Activated naive CD4-positive, alpha-beta T cell treated with anti-CD3 and anti-CD28 coated beads, Interleukin-2, amount 50 U/mL, for 72 hours (primary cell): ENCODE measurements at regions not wholly inside any gene's neighbourhood (a gene's known extent, or its start where the extent isn't known, plus 50 kb on each side); places are given as distances from the start of the nearest gene placed in this dataset.

Source experiments
- ATAC-seq, 2 donors: fragments of 150-1000 bp; cut with Tn5 transposase; 2 replicates each; pipeline ENCODE4 v1.10.0; 2021; ENCODE audit warnings: mild to moderate bottlenecking in 2 of 2, moderate library complexity in 2 of 2
- DNase-seq, 2 donors: peaks; one replicate each; pipeline ENCODE4 v3.0.0; 2021 to 2022; ENCODE audit warnings: low spot score in 2 of 2
- H3K27ac Mint-ChIP-seq, 2 donors: one replicate each; pipeline ENCODE4 v1.8.0; 2022; ENCODE audit warnings: mild to moderate bottlenecking in 2 of 2, mixed read lengths in 2 of 2
- H3K36me3 Mint-ChIP-seq, 2 donors: one replicate each; pipeline ENCODE4 v1.8.0; 2022; ENCODE audit warnings: mixed read lengths in 2 of 2
- H3K9me3 Mint-ChIP-seq, 2 donors: one replicate each; pipeline ENCODE4 v1.8.0; 2022; ENCODE audit warnings: mixed read lengths in 2 of 2

- H3K27ac Mint-ChIP-seq, result peak overlapping the region in 1 of 2 donors; percentile 91
- DNase-seq, result no peak
- peaks cover 0 to 41% of the 10 kb centered on the region in 2 donors for H3K36me3 Mint-ChIP-seq
- peaks cover 9 to 28% of the 10 kb centered on the region in 2 donors for H3K9me3 Mint-ChIP-seq
- ATAC-seq, result no peak
Measured at GRCh38 chr21:35352793-35353192, 303.7 kb upstream of the RUNX1 start.

DNA sequence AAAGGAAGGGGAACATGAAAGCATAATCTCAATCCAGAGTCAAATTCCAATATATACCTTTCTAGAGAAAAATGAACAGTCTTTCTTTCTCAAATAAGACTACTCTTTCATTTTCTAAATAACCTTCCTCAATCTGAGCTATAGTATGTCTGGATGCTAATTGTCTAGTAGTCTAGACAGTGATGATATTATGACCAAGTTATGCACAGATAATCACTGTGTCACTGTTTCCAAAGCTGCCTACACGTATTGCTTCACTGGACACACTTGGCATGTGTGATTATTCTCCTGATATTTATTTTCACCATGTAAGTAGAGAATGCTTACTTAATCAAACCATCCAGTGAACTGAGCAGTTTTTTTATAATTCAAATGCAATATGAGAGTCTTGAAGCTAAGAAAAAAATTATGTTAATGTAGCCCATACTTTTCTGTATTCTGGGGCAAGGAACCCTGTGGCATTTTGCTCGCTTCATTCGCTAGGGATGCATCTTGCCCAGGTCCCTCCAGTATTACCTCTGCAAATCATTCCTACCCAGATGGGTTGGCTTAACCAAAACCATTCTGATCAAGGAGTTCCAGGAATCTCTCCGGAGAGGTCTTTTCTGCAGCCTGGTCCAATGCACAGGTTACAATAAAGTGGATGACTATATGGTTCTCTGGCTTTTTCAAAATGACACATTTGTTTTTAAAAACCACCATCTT, 303.1 kb upstream of the RUNX1 start:
- DNase-seq (no peak), ATAC-seq (peak in 1 of 2 donors; percentile 30)
- H3K36me3 Mint-ChIP-seq, result peaks cover 5 to 46% of the 10 kb centered on the region in 2 donors
- H3K27ac Mint-ChIP-seq, result peak overlapping the region in 1 of 2 donors; percentile 95
- H3K9me3 Mint-ChIP-seq, result peaks cover 13 to 33% of the 10 kb centered on the region in 2 donors

DNA sequence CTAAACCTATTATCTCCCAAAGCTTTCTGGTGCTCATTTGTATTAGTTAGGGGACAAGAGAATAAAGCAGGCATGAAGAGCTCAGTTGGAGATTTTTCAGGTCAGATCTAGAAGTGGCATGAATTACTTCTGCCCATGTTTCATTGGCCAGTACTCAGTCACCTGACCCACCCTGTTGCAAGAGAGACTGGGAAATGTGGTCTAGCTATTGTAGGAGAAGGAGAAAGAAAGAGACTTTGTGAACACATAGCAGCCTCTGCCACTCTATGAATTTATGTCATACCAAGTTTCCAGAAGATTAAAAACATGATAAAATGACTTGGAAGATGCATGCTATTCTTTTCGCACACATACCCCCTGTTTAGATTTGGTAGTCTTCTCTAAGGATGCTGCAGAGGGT, 302.3 kb upstream of the RUNX1 start:
- peaks cover 9 to 34% of the 10 kb centered on the region in 2 donors for H3K9me3 Mint-ChIP-seq
- DNase-seq (no peak), ATAC-seq (peak in 1 of 2 donors; percentile 16)
- H3K36me3 Mint-ChIP-seq, result peaks cover 7 to 40% of the 10 kb centered on the region in 2 donors
- H3K27ac Mint-ChIP-seq, result peak overlapping the region; percentile 66 to 95

GRCh38 chr21:35350965-35351364, 301.9 kb upstream of the RUNX1 start:
- H3K9me3 Mint-ChIP-seq, result peaks cover 9 to 34% of the 10 kb centered on the region in 2 donors
- DNase-seq (no peak), ATAC-seq (peak; percentile 94 to 96)
- peak overlapping the region; percentile 66 to 95 for H3K27ac Mint-ChIP-seq
- peaks cover 7 to 40% of the 10 kb centered on the region in 2 donors for H3K36me3 Mint-ChIP-seq

DNA sequence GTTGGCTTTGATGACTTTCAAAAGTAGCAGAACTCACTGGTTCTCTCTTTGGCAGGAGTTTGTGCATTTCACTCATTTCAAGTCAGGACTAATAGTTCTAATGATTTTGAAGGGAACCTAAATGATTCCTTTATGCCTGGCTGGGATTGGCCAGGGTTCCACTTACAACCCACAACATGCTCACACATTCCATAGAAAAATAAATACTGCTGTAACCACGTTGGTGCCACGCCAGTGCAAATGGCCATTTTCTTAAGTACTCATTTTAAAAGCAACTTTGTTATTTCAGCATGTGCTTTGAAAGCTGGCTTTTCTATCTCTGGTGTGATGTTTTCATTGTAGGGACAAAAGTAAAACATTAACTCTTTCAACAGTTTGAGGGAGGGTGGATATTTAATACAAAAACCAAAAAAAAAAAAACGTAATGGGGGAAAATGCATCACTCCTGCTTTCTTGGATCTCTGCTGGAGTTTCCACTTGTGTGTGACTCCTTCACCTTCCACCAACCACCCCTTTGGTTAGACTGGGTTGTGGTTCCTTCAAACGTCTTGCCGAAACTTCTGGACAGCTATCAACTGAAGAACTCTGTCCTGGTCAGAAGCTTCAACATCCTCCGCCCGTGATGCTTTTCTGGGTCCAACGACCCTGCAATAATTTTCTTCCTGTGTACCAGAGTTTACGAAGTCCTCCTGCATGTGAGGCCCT, 300.4 kb upstream of the RUNX1 start:
- Mint-ChIP-seq H3K27ac (no peak overlapping the region), H3K36me3 (peaks cover 7 to 32% of the 10 kb centered on the region in 2 donors), H3K9me3 (peaks cover 5 to 32% of the 10 kb centered on the region in 2 donors)
- ATAC-seq (no peak), DNase-seq (no peak)

DNA sequence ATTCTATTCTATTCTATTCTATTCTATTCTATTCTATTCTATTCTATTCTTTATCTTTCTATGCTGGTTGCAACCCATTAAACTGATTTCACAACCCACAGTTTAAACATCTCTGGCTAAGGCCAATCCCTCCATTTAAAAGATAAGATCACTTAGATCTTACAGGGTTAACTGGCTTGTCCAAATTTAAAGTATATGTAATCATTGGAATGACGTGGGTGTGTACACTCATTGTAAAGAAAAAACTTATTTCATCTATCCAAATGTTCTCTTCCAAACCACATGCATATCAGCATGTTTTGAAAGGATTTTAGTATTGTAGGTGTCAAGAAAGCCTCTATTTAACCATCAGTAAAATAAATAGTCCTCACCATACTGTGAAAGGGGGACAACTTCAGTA, 299.6 kb upstream of the RUNX1 start:
- Mint-ChIP-seq H3K36me3 (peaks cover 7 to 26% of the 10 kb centered on the region in 2 donors), H3K9me3 (peaks cover 5 to 25% of the 10 kb centered on the region in 2 donors), H3K27ac (no peak overlapping the region)
- DNase-seq, result no peak
- no peak for ATAC-seq

- Mint-ChIP-seq H3K36me3 (peaks cover 7 to 15% of the 10 kb centered on the region in 2 donors), H3K9me3 (peaks cover 5 to 15% of the 10 kb centered on the region in 2 donors), H3K27ac (no peak overlapping the region)
- ATAC-seq (no peak), DNase-seq (no peak)
Measured at GRCh38 chr21:35346697-35347096, 297.6 kb upstream of the RUNX1 start.

- Mint-ChIP-seq H3K27ac (no peak overlapping the region), H3K9me3 (peaks cover 5 to 15% of the 10 kb centered on the region in 2 donors), H3K36me3 (peaks cover 7 to 13% of the 10 kb centered on the region in 2 donors)
- no peak for DNase-seq
- no peak for ATAC-seq
Measured at GRCh38 chr21:35345954-35346353, 296.9 kb upstream of the RUNX1 start.

- Mint-ChIP-seq H3K9me3 (peaks cover 5 to 15% of the 10 kb centered on the region in 2 donors), H3K27ac (no peak overlapping the region), H3K36me3 (peaks cover 7 to 9% of the 10 kb centered on the region in 2 donors)
- no peak for DNase-seq
- no peak for ATAC-seq
Measured at GRCh38 chr21:35344582-35344981, 295.5 kb upstream of the RUNX1 start.

- H3K9me3 Mint-ChIP-seq, result peaks cover 7 to 24% of the 10 kb centered on the region in 2 donors
- peaks cover 8 to 21% of the 10 kb centered on the region in 2 donors for H3K36me3 Mint-ChIP-seq
- no peak for DNase-seq
- ATAC-seq, result peak; percentile 82 to 84
- H3K27ac Mint-ChIP-seq, result peak overlapping the region; percentile 87 to 97
Measured at GRCh38 chr21:35343046-35343819, 294.1 kb upstream of the RUNX1 start.

DNA sequence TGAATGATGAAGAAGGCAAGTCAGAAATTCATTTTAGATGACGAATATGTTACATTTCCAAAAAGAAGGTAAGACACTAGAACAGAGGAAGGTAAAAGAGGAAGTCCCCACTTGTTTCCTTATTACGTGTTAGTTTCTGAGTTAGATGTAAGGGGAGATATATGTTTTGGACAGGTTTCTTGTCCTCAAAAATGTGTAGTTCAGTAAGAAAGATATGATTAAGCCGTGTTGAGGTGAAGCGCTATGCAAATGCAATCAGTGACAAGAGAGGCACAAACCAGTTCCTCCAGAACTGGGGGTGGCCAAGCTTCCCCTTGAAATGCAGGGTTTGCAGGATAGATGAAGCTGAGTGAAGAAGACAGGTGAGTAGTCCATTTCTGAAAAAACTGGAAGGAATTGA, 293.3 kb upstream of the RUNX1 start:
- H3K9me3 Mint-ChIP-seq, result peaks cover 9 to 29% of the 10 kb centered on the region in 2 donors
- DNase-seq (no peak), ATAC-seq (peak; percentile 81)
- peaks cover 10 to 21% of the 10 kb centered on the region in 2 donors for H3K36me3 Mint-ChIP-seq
- H3K27ac Mint-ChIP-seq, result peak overlapping the region; percentile 87 to 97

- Mint-ChIP-seq H3K9me3 (peaks cover 7 to 20% of the 10 kb centered on the region in 2 donors), H3K27ac (no peak overlapping the region), H3K36me3 (peaks cover 6 to 25% of the 10 kb centered on the region in 2 donors)
- ATAC-seq (no peak), DNase-seq (no peak)
Measured at GRCh38 chr21:35340273-35340672, 291.2 kb upstream of the RUNX1 start.

DNA sequence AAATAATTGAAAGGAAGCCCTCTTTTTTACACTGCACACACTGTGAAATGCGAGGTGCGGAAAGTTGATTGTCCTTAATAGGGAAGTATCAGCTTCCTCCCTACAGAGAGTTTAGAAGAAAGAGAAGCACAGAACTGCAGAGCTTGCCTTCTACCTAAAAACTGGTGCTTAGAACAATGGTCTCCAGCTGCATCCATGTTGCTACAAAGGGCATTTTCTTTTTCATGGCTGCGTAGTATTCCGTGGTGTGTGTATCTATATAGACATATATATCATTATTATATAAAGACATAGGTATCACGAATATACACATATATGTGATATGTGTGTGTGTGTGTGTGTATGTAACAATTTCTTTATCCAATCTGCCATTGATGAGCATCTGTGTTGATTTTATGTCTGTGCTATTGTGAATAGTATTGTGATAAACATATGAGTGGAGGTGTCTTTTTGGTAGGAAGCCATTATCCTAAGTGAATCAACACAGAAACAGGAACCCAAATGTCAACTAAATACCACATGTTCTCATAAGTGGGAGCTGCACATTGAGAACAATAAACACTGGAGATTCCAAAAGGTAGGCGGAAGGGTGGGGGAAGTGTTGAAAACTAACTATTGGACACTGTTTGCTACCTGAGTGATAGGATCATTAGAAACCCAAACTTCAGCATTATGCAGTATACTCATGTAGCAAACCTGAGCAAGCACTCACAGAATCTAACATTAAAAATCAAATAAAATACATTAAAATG, 290.0 kb upstream of the RUNX1 start:
- Mint-ChIP-seq H3K36me3 (peaks cover 6 to 25% of the 10 kb centered on the region in 2 donors), H3K9me3 (peaks cover 7 to 16% of the 10 kb centered on the region in 2 donors), H3K27ac (no peak overlapping the region)
- DNase-seq, result no peak
- no peak for ATAC-seq

DNA sequence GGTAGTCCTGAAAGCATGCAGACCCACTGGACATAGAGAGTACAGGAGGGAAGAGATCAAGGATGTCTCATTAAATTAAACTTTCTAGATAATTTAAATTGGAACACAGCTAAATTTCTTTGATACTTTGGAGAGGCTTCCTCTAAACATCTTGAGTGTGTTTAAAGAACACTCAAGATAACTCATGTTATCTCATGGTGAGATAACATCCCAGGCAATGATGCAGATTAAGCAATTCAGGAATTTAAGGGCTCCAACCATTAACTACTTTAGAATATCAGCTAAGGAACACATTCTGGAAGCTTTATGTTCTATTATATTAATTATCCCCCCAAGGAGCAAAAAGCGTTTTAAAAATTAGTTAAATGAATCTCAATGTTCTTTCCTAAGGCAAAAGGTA, 289.2 kb upstream of the RUNX1 start:
- Mint-ChIP-seq H3K36me3 (peaks cover 6 to 25% of the 10 kb centered on the region in 2 donors), H3K27ac (no peak overlapping the region), H3K9me3 (peaks cover 7 to 16% of the 10 kb centered on the region in 2 donors)
- DNase-seq, result no peak
- ATAC-seq, result no peak

DNA sequence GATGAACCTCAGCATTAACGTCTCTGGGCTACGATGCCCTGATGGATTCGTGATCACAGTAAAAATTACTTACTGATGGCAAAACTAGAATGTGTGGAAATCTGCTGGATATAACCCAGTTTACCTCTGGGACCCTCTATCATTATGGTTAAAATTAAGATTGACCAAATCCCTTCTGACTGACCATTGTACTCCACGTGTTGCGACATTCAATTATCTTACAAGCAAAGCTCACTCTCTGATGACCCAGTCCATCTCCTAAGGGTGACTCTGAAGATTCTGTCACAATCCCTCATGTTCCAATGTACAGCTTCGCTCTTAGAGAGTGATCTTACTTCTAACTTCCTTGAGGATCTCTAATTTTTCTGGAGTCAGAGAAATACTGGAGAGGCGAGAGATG, 288.5 kb upstream of the RUNX1 start:
- Mint-ChIP-seq H3K36me3 (peaks cover 6 to 25% of the 10 kb centered on the region in 2 donors), H3K27ac (no peak overlapping the region), H3K9me3 (peaks cover 7 to 16% of the 10 kb centered on the region in 2 donors)
- DNase-seq, result no peak
- ATAC-seq, result no peak

DNA sequence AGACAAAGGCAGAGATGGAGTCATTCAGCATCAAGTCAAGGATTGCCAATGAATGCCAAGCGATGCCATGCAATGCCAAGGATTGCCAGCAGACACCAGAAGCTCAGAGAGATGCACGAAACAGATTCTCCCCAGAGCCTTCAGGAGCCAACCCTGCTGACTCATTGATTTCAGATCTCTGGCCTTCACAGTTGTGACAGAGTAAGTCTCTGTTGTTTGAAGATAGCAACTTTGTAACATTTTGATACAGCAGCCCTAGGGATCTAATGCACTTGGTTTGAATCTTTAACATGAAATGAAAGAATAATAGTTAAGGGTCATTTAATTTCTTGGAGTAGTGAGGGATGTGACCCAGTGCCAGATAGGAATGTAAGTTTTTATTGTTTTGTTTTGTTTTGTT, 287.4 kb upstream of the RUNX1 start:
- ATAC-seq, result peak; percentile 51 to 52
- H3K36me3 Mint-ChIP-seq, result peaks cover 6 to 25% of the 10 kb centered on the region in 2 donors
- H3K9me3 Mint-ChIP-seq, result peaks cover 7 to 20% of the 10 kb centered on the region in 2 donors
- no peak for DNase-seq
- peak overlapping the region in 1 of 2 donors; percentile 81 for H3K27ac Mint-ChIP-seq
